Gastroesophageal sphincter (tissue), 4 donors: ENCODE measurements at regions not wholly inside any gene's neighbourhood (a gene's known extent, or its start where the extent isn't known, plus 50 kb on each side); places are given as distances from the start of the nearest gene placed in this dataset.
"Not testable (repeated sequence)": the region's sequence is repeated elsewhere in the genome, so short reads cannot be mapped to it uniquely, and the experiment has no call there.

ENCODE experiments used
- ATAC-seq: fragments of 150-250 bp; one replicate; pipeline ENCODE4 v1.9.1; 2016; ENCODE audit warnings: mild to moderate bottlenecking, moderate library complexity
- H3K27ac ChIP-seq, 4 donors: fragments of 200-600 bp; sonication (generic) in 3 of 4; 1 replicate in 3 of 4; 2 replicates in 1 of 4; pipeline ENCODE4 v1.5.1; 2016 to 2019
- H3K27me3 ChIP-seq: fragments of 200-600 bp; sonication (generic); one replicate; pipeline ENCODE4 v1.5.1; 2019
- H3K36me3 ChIP-seq, 2 donors: fragments of 200-600 bp; sonication (generic); one replicate each; pipeline ENCODE4 v1.5.1; 2019; ENCODE audit warnings: control low read depth in 1 of 2
- H3K4me1 ChIP-seq, 3 donors: fragments of 200-600 bp; sonication (generic); 1 replicate in 2 of 3; 2 replicates in 1 of 3; pipeline ENCODE4 v1.5.1; 2016 to 2019; ENCODE audit warnings: control low read depth in 2 of 3
- H3K4me3 ChIP-seq, 2 donors: fragments of 200-600 bp; sonication (generic); one replicate each; pipeline ENCODE4 v1.5.1; 2019; ENCODE audit warnings: mild to moderate bottlenecking in 1 of 2, moderate library complexity in 1 of 2
- H3K9me3 ChIP-seq, 3 donors: fragments of 200-600 bp; sonication (generic); one replicate each; pipeline ENCODE4 v1.5.1; 2017 to 2019; ENCODE audit warnings: control low read depth in 2 of 3
- CTCF ChIP-seq, 4 experiments: fragments of 200-600 bp in 2 of 4; fragments of 450-650 bp in 2 of 4; sonication (generic) in 1 of 4; IDR thresholded peaks; one replicate each; pipeline ENCODE4 v1.5.1; 2017 to 2019; ENCODE audit warnings: antibody characterized with exemption in 4 of 4, mild to moderate bottlenecking in 2 of 4, moderate library complexity in 2 of 4
- EP300 ChIP-seq: sonication (generic); formaldehyde crosslinking; IDR thresholded peaks from one replicate; pipeline ENCODE4 v1.6.1; 2017; ENCODE audit warnings: antibody characterized with exemption, mild to moderate bottlenecking
- POLR2A ChIP-seq, 2 donors: fragments of 450-650 bp; IDR thresholded peaks; one replicate each; pipeline ENCODE4 v1.6.1; 2017; ENCODE audit warnings: antibody characterized with exemption in 2 of 2, mild to moderate bottlenecking in 2 of 2, moderate library complexity in 1 of 2
- POLR2AphosphoS5 ChIP-seq: sonication (generic); formaldehyde crosslinking; IDR thresholded peaks from one replicate; pipeline ENCODE4 v1.6.1; 2017; ENCODE audit warnings: antibody characterized with exemption
- WGBS, 2 donors: methylation state at CpG; one replicate each; pipeline ENCODE4 v1.1.5; 2018; ENCODE audit warnings: low coverage in 1 of 2; 5-methylcytosine and 5-hydroxymethylcytosine counted together

GRCh38 chr3:185995352-185995751, 57.5 kb upstream of the TRA2B start:
- peaks cover 0 to 13% (median 0%) of the 10 kb centered on the region in 3 donors for H3K4me1 ChIP-seq
- no peak for TF ChIP-seq POLR2AphosphoS5
- no peak for TF ChIP-seq EP300
- TF ChIP-seq POLR2A (IDR thresholded peaks at IDR 0.05): no peak
- no peak for TF ChIP-seq CTCF (IDR thresholded peaks at IDR 0.05)
- H3K27me3 ChIP-seq: no peaks in the 10 kb centered on the region
- no peaks in the 10 kb centered on the region for H3K36me3 ChIP-seq
- H3K9me3 ChIP-seq: no peaks in the 10 kb centered on the region
- H3K4me3 ChIP-seq: no peak overlapping the region
- no peak overlapping the region for H3K27ac ChIP-seq
- 41 to 64% methylated on average over 2 to 3 of the region's 3 CpGs for WGBS, 2 donors
- peak; percentile 75 for ATAC-seq

- Histone ChIP-seq H3K36me3 (no peaks in the 10 kb centered on the region), H3K4me3 (no peak overlapping the region), H3K27ac (no peak overlapping the region), H3K27me3 (no peaks in the 10 kb centered on the region), H3K4me1 (peaks cover 0 to 13% (median 0%) of the 10 kb centered on the region in 3 donors), H3K9me3 (no peaks in the 10 kb centered on the region)
- no peak for TF ChIP-seq EP300
- no peak for TF ChIP-seq POLR2AphosphoS5
- ATAC-seq: peak; percentile 53
- 23 to 35% methylated on average over 5 to 9 of the region's 9 CpGs for WGBS, 2 donors
Observed at GRCh38 chr3:185992831-185993374, 55.1 kb upstream of the TRA2B start.

- not testable (repeated sequence) for ATAC-seq, H3K9me3 ChIP-seq, H3K27ac ChIP-seq, H3K27me3 ChIP-seq, H3K4me3 ChIP-seq, H3K36me3 ChIP-seq
- peaks cover 0 to 13% (median 0%) of the 10 kb centered on the region in 3 donors for H3K4me1 ChIP-seq
- 100% methylated on average over 2 of the region's 4 CpGs; no CpG with 5 or more reads in 1 of the 2 donors for WGBS, 2 donors
Observed at GRCh38 chr3:185990995-185991394, 53.2 kb upstream of the TRA2B start.

GRCh38 chr3:185989511-185989910, 51.7 kb upstream of the TRA2B start:
- ATAC-seq: no peak
- 100% methylated on average over 2 of the region's 3 CpGs for WGBS, 2 donors
- peaks cover 0 to 14% (median 0%) of the 10 kb centered on the region in 3 donors for H3K4me1 ChIP-seq
- H3K9me3 ChIP-seq: no peaks in the 10 kb centered on the region
- TF ChIP-seq EP300 (no peak), CTCF (IDR thresholded peaks at IDR 0.05) (no peak), POLR2AphosphoS5 (no peak), POLR2A (IDR thresholded peaks at IDR 0.05) (no peak)
- no peak overlapping the region for H3K4me3 ChIP-seq
- no peak overlapping the region for H3K27ac ChIP-seq
- H3K27me3 ChIP-seq: no peaks in the 10 kb centered on the region
- H3K36me3 ChIP-seq: no peaks in the 10 kb centered on the region

- no peak for TF ChIP-seq POLR2AphosphoS5
- no peaks in the 10 kb centered on the region for H3K9me3 ChIP-seq
- H3K4me3 ChIP-seq: no peak overlapping the region
- ATAC-seq: no peak
- H3K4me1 ChIP-seq: peaks cover 0 to 21% (median 1%) of the 10 kb centered on the region in 3 donors
- H3K27ac ChIP-seq: no peak overlapping the region
- peaks cover 4% of the 10 kb centered on the region for H3K27me3 ChIP-seq
- H3K36me3 ChIP-seq: no peaks in the 10 kb centered on the region
- 40 to 63% methylated on average over 2 to 3 of the region's 3 CpGs for WGBS, 2 donors
Observed at GRCh38 chr3:185988816-185989175, 51.0 kb upstream of the TRA2B start.

GRCh38 chr3:185988080-185988815, 50.4 kb upstream of the TRA2B start:
- TF ChIP-seq POLR2A (IDR thresholded peaks at IDR 0.05): no peak
- TF ChIP-seq CTCF (IDR thresholded peaks at IDR 0.05): no peak
- TF ChIP-seq POLR2AphosphoS5: no peak
- TF ChIP-seq EP300: no peak
- Histone ChIP-seq H3K36me3 (no peaks in the 10 kb centered on the region), H3K4me3 (no peak overlapping the region), H3K27ac (no peak overlapping the region), H3K4me1 (peaks cover 0 to 25% (median 5%) of the 10 kb centered on the region in 3 donors), H3K27me3 (peaks cover 9% of the 10 kb centered on the region), H3K9me3 (no peaks in the 10 kb centered on the region)
- WGBS, 2 donors: 90 to 95% methylated on average over 3 of the region's 3 CpGs
- no peak for ATAC-seq
